Naive thymus-derived CD8-positive, alpha-beta T cell (primary cell): ENCODE measurements at regions not wholly inside any gene's neighbourhood (a gene's known extent, or its start where the extent isn't known, plus 50 kb on each side); places are given as distances from the start of the nearest gene placed in this dataset.

ENCODE experiments used
- ATAC-seq, 2 donors: fragments of 150-1000 bp; cut with Tn5 transposase in 1 of 2; sonication (Bioruptor Pico), chemical (Tn5 transposase) in 1 of 2; 1 replicate in 1 of 2; 2 replicates in 1 of 2; pipeline ENCODE4 v1.10.0; 2021; ENCODE audit warnings: mild to moderate bottlenecking in 2 of 2, moderate library complexity in 2 of 2
- POLR2A ChIA-PET: fragments of 350-600 bp; sonication (Branson Sonifier 250); formaldehyde crosslinking; loops from one replicate; lab custom pipeline; 2021; ENCODE audit warnings: antibody characterized with exemption; lab: Charles Lee
- DNase-seq, 10 donors: peaks; one replicate each; pipeline versions ENCODE4 v3.0.0 to v3.0.0-alpha.2; 2020 to 2022
- H3K27ac Mint-ChIP-seq, 10 donors: one replicate each; pipeline ENCODE4 v1.8.0; 2020 to 2022; ENCODE audit warnings: mild to moderate bottlenecking in 10 of 10, mixed read lengths in 10 of 10, moderate library complexity in 4 of 10, inconsistent platforms in 1 of 10
- H3K27me3 Mint-ChIP-seq, 5 donors: one replicate each; pipeline ENCODE4 v1.8.0; 2021 to 2022; ENCODE audit warnings: mixed read lengths in 5 of 5
- H3K36me3 Mint-ChIP-seq, 3 donors: one replicate each; pipeline ENCODE4 v1.8.0; 2020 to 2022; ENCODE audit warnings: mixed read lengths in 3 of 3, mild to moderate bottlenecking in 2 of 3, inconsistent platforms in 1 of 3
- H3K4me1 Mint-ChIP-seq, 4 donors: one replicate each; pipeline ENCODE4 v1.8.0; 2021 to 2022; ENCODE audit warnings: mixed read lengths in 4 of 4
- H3K4me3 Mint-ChIP-seq, 10 donors: one replicate each; pipeline ENCODE4 v1.8.0; 2020 to 2022; ENCODE audit warnings: mild to moderate bottlenecking in 10 of 10, mixed read lengths in 10 of 10, moderate library complexity in 6 of 10, inconsistent platforms in 1 of 10
- H3K9me3 Mint-ChIP-seq, 9 donors: one replicate each; pipeline ENCODE4 v1.8.0; 2020 to 2022; ENCODE audit warnings: mixed read lengths in 9 of 9, mild to moderate bottlenecking in 3 of 9, inconsistent platforms in 1 of 9, moderate library complexity in 1 of 9

- Mint-ChIP-seq H3K4me1 (no peaks in the 10 kb centered on the region), H3K27ac (no peak overlapping the region), H3K4me3 (no peak overlapping the region), H3K36me3 (peaks cover 0 to 10% (median 4%) of the 10 kb centered on the region in 3 donors), H3K9me3 (peaks cover 0 to 14% (median 8%) of the 10 kb centered on the region in 9 donors), H3K27me3 (no peaks in the 10 kb centered on the region)
- ATAC-seq (no peak), DNase-seq (no peak)
- POLR2A ChIA-PET: no interaction called here
These were observed 441.3 kb upstream of the CLINT1 start for GRCh38 chr5:158300256-158300655.

- H3K36me3 Mint-ChIP-seq: peaks cover 0 to 17% (median 4%) of the 10 kb centered on the region in 3 donors
- POLR2A ChIA-PET: no interaction called here
These were observed 438.1 kb upstream of the CLINT1 start for GRCh38 chr5:158297002-158297527.

DNA sequence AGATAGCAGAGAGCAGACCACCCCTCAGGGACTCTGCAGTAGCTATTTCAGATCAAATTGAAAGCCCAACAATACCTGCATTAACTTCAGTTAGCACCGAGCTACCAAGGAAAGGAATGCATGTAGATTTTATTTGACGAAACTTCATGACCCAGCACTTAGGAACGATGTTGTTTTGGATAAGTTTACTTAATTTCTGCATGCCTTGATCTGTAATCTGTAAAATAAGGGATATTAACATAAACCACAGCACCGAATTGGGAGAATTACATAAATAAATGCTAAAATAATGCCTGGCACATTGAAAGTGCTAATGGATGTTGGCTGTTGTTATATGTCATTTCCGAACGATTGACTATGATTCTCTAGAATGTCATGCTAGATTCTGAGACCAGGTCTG lies 435.8 kb upstream of the CLINT1 start:
- no peak overlapping the region for H3K4me3 Mint-ChIP-seq
- H3K27ac Mint-ChIP-seq: no peak overlapping the region
- no peak for ATAC-seq
- no peak for DNase-seq
- peaks cover 0 to 17% (median 4%) of the 10 kb centered on the region in 3 donors for H3K36me3 Mint-ChIP-seq
- POLR2A ChIA-PET: no interaction called here
- H3K27me3 Mint-ChIP-seq: no peaks in the 10 kb centered on the region
- H3K4me1 Mint-ChIP-seq: no peaks in the 10 kb centered on the region
- peaks cover 0 to 19% (median 8%) of the 10 kb centered on the region in 9 donors for H3K9me3 Mint-ChIP-seq

More at GRCh38 chr5:158297002-158297527, 438.1 kb upstream of the CLINT1 start:
- H3K9me3 Mint-ChIP-seq: peaks cover 0 to 19% (median 10%) of the 10 kb centered on the region in 9 donors
- no peak overlapping the region for H3K27ac Mint-ChIP-seq
- ATAC-seq: no peak
- no peaks in the 10 kb centered on the region for H3K4me1 Mint-ChIP-seq
- H3K27me3 Mint-ChIP-seq: no peaks in the 10 kb centered on the region
- no peak overlapping the region for H3K4me3 Mint-ChIP-seq
- DNase-seq: no peak

GRCh38 chr5:158292981-158293380 lies 434.0 kb upstream of the CLINT1 start:
- DNase-seq: no peak
- POLR2A ChIA-PET: no interaction called here
- ATAC-seq: no peak

GRCh38 chr5:158289967-158290366 lies 431.0 kb upstream of the CLINT1 start:
- no peak overlapping the region for H3K4me3 Mint-ChIP-seq
- DNase-seq (no peak), ATAC-seq (no peak)
- POLR2A ChIA-PET: no interaction called here
- no peaks in the 10 kb centered on the region for H3K27me3 Mint-ChIP-seq
- peaks cover 0 to 6% (median 0%) of the 10 kb centered on the region in 9 donors for H3K9me3 Mint-ChIP-seq
- H3K36me3 Mint-ChIP-seq: peaks cover 0 to 7% (median 0%) of the 10 kb centered on the region in 3 donors
- H3K27ac Mint-ChIP-seq: no peak overlapping the region
- no peaks in the 10 kb centered on the region for H3K4me1 Mint-ChIP-seq

More at GRCh38 chr5:158292981-158293380, 434.0 kb upstream of the CLINT1 start:
- H3K9me3 Mint-ChIP-seq: peaks cover 0 to 19% (median 8%) of the 10 kb centered on the region in 9 donors
- no peaks in the 10 kb centered on the region for H3K27me3 Mint-ChIP-seq
- no peak overlapping the region for H3K4me3 Mint-ChIP-seq
- no peak overlapping the region for H3K27ac Mint-ChIP-seq
- H3K4me1 Mint-ChIP-seq: no peaks in the 10 kb centered on the region
- peaks cover 0 to 17% (median 4%) of the 10 kb centered on the region in 3 donors for H3K36me3 Mint-ChIP-seq

GRCh38 chr5:158288272-158288657 lies 429.3 kb upstream of the CLINT1 start:
- H3K9me3 Mint-ChIP-seq: peaks cover 0 to 3% (median 0%) of the 10 kb centered on the region in 9 donors
- peaks cover 0 to 3% (median 0%) of the 10 kb centered on the region in 3 donors for H3K36me3 Mint-ChIP-seq
- no peak overlapping the region for H3K27ac Mint-ChIP-seq
- ATAC-seq: no peak
- POLR2A ChIA-PET: no interaction called here
- DNase-seq: no peak
- H3K27me3 Mint-ChIP-seq: no peaks in the 10 kb centered on the region
- no peak overlapping the region for H3K4me3 Mint-ChIP-seq
- no peaks in the 10 kb centered on the region for H3K4me1 Mint-ChIP-seq

DNA sequence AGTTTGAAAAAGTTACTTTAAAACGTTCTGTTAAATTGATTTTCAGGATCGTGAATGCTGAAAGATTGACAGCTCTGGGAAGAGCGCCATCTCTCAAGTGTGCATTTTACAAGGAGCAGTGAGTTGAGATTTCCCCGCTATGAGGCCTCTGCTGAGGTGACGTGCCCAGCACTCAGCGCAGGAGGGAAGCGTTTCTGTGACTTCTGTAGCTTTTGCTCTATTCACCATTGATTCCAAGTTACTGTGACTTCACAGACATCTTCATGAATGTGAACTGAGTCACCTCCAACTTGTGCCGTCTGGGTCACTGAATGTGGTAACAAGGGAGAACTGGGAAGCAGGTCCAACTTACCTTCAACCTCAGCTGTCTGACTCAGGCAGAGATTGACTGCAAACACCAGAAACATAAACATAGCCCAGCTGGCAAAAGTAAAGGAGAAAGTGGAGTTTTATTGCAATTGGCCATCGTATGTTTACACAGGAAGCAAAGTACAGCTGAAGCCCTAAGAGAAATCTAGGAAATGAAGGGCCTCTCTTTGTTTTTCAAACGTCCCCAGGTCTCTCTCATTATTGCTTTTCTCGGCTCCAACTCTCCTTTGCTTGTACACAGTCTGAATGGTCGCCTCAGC lies 428.8 kb upstream of the CLINT1 start:
- Mint-ChIP-seq H3K27ac (no peak overlapping the region), H3K4me3 (no peak overlapping the region), H3K27me3 (no peaks in the 10 kb centered on the region), H3K9me3 (peaks cover 0 to 2% (median 0%) of the 10 kb centered on the region in 9 donors), H3K4me1 (no peaks in the 10 kb centered on the region), H3K36me3 (no peaks in the 10 kb centered on the region)
- DNase-seq (no peak), ATAC-seq (no peak)
- POLR2A ChIA-PET: no interaction called here

DNA sequence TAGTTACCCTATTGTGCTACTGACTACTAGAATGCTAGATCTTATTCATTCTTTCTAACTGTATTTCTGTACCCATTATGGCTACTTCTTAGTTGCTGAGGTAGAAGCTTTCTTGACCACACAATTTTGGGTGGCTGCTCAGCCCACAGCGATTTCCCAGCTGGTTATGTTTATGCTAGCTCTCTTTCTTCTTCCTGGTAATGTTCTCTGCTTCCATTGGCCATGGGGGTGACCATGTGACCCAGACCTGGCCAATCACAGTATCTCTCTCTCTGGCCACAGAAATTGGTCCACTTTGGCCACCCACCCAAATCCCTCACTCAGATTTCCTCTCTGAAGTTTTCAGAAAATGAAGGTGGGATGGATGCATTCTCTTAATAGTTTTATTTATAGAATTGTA lies 427.9 kb upstream of the CLINT1 start:
- H3K9me3 Mint-ChIP-seq: peaks cover 0 to 2% (median 0%) of the 10 kb centered on the region in 9 donors
- ATAC-seq: no peak
- H3K4me3 Mint-ChIP-seq: no peak overlapping the region
- H3K4me1 Mint-ChIP-seq: no peaks in the 10 kb centered on the region
- no peaks in the 10 kb centered on the region for H3K36me3 Mint-ChIP-seq
- POLR2A ChIA-PET: no interaction called here
- no peak overlapping the region for H3K27ac Mint-ChIP-seq
- DNase-seq: no peak
- no peaks in the 10 kb centered on the region for H3K27me3 Mint-ChIP-seq

GRCh38 chr5:158285698-158286097 lies 426.8 kb upstream of the CLINT1 start:
- H3K36me3 Mint-ChIP-seq: peaks cover 0 to 6% (median 0%) of the 10 kb centered on the region in 3 donors
- no peaks in the 10 kb centered on the region for H3K4me1 Mint-ChIP-seq
- no peaks in the 10 kb centered on the region for H3K27me3 Mint-ChIP-seq
- no peak for DNase-seq
- H3K4me3 Mint-ChIP-seq: no peak overlapping the region
- no peak overlapping the region for H3K27ac Mint-ChIP-seq
- POLR2A ChIA-PET: no interaction called here
- peaks cover 0 to 3% (median 0%) of the 10 kb centered on the region in 9 donors for H3K9me3 Mint-ChIP-seq
- no peak for ATAC-seq

DNA sequence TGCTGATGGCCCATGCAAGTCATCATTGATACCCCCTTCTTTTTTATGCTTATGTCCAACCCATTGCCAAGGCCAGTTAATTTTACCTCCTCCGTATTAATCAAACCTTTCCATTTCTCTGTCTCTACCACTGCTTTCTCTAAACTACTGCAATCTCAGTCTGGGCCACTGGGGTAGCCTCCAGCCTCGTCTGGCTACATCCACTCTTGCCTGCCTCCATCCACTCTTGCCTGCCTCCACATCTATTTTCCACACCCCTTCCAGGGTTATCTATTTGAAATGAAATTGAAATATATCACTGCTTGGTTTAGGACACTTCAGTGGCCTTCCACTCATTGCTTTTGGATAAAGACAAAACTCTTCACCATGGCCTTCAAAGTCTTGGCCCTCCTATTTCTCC lies 425.3 kb upstream of the CLINT1 start:
- no peak for DNase-seq
- POLR2A ChIA-PET: no interaction called here
- Mint-ChIP-seq H3K4me3 (no peak overlapping the region), H3K36me3 (peaks cover 0 to 6% (median 0%) of the 10 kb centered on the region in 3 donors), H3K4me1 (no peaks in the 10 kb centered on the region), H3K27me3 (no peaks in the 10 kb centered on the region), H3K27ac (no peak overlapping the region), H3K9me3 (peaks cover 0 to 3% (median 0%) of the 10 kb centered on the region in 9 donors)
- no peak for ATAC-seq

- POLR2A ChIA-PET: no interaction called here
- Mint-ChIP-seq H3K36me3 (peaks cover 0 to 6% (median 0%) of the 10 kb centered on the region in 3 donors), H3K9me3 (peaks cover 0 to 3% (median 0%) of the 10 kb centered on the region in 9 donors)
These were observed 424.5 kb upstream of the CLINT1 start for GRCh38 chr5:158283397-158283796.

GRCh38 chr5:158278216-158278925 lies 419.4 kb upstream of the CLINT1 start:
- Mint-ChIP-seq H3K9me3 (peaks cover 0 to 3% (median 0%) of the 10 kb centered on the region in 9 donors), H3K27me3 (peaks cover 0 to 3% (median 0%) of the 10 kb centered on the region in 5 donors), H3K36me3 (peaks cover 0 to 6% (median 0%) of the 10 kb centered on the region in 3 donors), H3K4me1 (peaks cover 0 to 2% (median 0%) of the 10 kb centered on the region in 4 donors), H3K27ac (no peak overlapping the region), H3K4me3 (no peak overlapping the region)
- POLR2A ChIA-PET: no interaction called here
- ATAC-seq: no peak
- DNase-seq: no peak

More at GRCh38 chr5:158283397-158283796, 424.5 kb upstream of the CLINT1 start:
- H3K27ac Mint-ChIP-seq: no peak overlapping the region
- ATAC-seq (no peak), DNase-seq (no peak)
- H3K4me1 Mint-ChIP-seq: no peaks in the 10 kb centered on the region
- no peak overlapping the region for H3K4me3 Mint-ChIP-seq
- H3K27me3 Mint-ChIP-seq: no peaks in the 10 kb centered on the region

GRCh38 chr5:158277276-158277675 lies 418.3 kb upstream of the CLINT1 start:
- Mint-ChIP-seq H3K9me3 (peaks cover 0 to 3% (median 0%) of the 10 kb centered on the region in 9 donors), H3K27ac (no peak overlapping the region), H3K27me3 (peaks cover 0 to 3% (median 0%) of the 10 kb centered on the region in 5 donors), H3K4me1 (peaks cover 0 to 2% (median 0%) of the 10 kb centered on the region in 4 donors), H3K4me3 (no peak overlapping the region), H3K36me3 (peaks cover 0 to 6% (median 0%) of the 10 kb centered on the region in 3 donors)
- POLR2A ChIA-PET: no interaction called here
- DNase-seq (no peak), ATAC-seq (no peak)
